ENCODE measurements at regions not wholly inside any gene's neighbourhood (a gene's known extent, or its start where the extent isn't known, plus 50 kb on each side); places are given as distances from the start of the nearest gene placed in this dataset.

DNA sequence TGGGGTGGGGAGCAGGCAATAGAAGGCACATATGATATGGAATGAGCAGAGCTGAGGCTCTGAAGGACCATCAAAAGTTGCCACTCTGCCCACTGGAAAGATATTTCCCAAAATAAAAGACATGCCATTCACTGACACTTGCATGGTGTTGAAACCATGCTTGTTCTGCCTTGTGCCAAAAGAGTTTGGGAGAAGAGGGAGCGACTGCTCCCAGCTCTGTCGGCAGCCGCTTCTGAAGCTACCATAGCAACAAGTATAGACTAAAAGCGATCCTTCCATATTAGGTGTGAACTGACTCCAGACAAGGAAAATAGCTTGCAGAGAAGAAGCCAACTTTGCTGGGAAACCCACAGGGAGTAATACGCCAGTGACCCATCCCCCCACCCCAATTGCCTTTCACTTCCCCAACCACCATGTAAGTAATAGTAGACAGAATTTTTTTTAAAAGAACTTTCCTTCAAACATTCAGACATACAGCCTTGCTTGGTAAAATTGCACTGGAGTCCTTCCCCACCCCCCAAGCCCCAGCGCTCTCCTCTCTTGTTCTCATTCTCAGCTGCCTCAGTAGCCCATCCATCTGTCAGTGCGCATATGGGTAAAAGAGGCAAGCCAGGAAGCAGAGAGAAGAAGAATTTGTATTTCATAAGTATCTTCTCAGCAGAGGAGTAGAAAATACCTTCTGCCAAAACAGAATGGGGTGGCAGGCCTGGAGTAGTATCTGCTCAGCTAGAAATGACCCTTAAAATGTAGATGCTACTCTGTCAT lies 263.7 kb downstream of the OMA1 start:
- TF ChIP-seq, protein P1, sequence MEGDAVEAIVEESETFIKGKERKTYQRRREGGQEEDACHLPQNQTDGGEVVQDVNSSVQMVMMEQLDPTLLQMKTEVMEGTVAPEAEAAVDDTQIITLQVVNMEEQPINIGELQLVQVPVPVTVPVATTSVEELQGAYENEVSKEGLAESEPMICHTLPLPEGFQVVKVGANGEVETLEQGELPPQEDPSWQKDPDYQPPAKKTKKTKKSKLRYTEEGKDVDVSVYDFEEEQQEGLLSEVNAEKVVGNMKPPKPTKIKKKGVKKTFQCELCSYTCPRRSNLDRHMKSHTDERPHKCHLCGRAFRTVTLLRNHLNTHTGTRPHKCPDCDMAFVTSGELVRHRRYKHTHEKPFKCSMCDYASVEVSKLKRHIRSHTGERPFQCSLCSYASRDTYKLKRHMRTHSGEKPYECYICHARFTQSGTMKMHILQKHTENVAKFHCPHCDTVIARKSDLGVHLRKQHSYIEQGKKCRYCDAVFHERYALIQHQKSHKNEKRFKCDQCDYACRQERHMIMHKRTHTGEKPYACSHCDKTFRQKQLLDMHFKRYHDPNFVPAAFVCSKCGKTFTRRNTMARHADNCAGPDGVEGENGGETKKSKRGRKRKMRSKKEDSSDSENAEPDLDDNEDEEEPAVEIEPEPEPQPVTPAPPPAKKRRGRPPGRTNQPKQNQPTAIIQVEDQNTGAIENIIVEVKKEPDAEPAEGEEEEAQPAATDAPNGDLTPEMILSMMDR (IDR thresholded peaks at IDR 0.05), result no peak
- no peak for TF ChIP-seq POLR2A (IDR thresholded peaks at IDR 0.05)
- Histone ChIP-seq H3K4me3 (no peak overlapping the region), H3K27ac (no peak overlapping the region), H3K36me3 (no peaks in the 10 kb centered on the region), H3K4me1 (no peaks in the 10 kb centered on the region), H3K27me3 (no peaks in the 10 kb centered on the region), H3K9me3 (no peaks in the 10 kb centered on the region)
- DNase-seq, result no peak

DNA sequence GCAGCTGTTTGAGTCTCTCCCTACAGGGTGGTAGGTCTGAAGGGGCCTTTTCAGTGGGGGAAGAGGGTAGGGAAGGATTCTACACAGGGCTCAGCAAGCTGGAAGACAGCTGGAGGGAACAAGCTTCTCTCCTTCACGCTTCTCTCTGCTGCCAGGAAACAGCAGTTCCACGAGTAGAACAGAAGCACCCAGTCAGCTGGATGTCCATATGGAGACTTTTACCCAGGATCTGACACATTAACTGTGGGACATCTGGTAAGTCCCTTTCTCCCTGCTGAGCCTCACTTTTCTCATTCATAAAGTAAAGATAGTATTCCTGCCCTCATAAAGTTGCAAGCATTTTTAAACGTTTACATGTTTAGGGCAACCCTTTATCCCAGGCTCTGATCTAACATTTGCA lies 280.3 kb downstream of the OMA1 start:
- no peak for DNase-seq
- Histone ChIP-seq H3K9me3 (no peaks in the 10 kb centered on the region), H3K27me3 (no peaks in the 10 kb centered on the region), H3K4me3 (no peak overlapping the region), H3K27ac (no peak overlapping the region), H3K36me3 (no peaks in the 10 kb centered on the region), H3K4me1 (no peaks in the 10 kb centered on the region)
- TF ChIP-seq POLR2A (IDR thresholded peaks at IDR 0.05), result no peak
- TF ChIP-seq, protein P1 (IDR thresholded peaks at IDR 0.05), result no peak

DNA sequence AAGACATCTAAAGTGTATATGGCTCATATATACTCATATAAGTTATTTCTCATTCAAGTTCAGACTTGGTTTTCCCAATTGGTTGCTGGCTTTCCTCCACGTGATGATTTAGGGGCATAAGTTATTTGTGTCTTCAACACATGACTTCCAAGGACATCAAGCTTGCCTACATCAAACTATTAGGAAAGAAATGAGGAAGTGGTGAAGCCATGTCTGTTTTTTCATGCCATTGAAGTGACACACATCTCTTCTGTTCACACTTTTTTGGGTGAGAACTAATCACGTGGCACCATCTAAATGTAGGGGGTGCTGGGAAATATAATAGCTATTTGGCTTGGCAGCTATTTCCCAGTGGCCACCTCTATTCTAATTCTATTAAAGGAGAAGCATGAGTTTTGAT lies 282.1 kb downstream of the OMA1 start:
- Histone ChIP-seq H3K27me3 (no peaks in the 10 kb centered on the region), H3K4me1 (no peaks in the 10 kb centered on the region), H3K4me3 (no peak overlapping the region), H3K9me3 (no peaks in the 10 kb centered on the region), H3K36me3 (no peaks in the 10 kb centered on the region), H3K27ac (no peak overlapping the region)
- TF ChIP-seq, protein P1 (IDR thresholded peaks at IDR 0.05), result no peak
- TF ChIP-seq POLR2A (IDR thresholded peaks at IDR 0.05), result no peak
- DNase-seq, result no peak

DNA sequence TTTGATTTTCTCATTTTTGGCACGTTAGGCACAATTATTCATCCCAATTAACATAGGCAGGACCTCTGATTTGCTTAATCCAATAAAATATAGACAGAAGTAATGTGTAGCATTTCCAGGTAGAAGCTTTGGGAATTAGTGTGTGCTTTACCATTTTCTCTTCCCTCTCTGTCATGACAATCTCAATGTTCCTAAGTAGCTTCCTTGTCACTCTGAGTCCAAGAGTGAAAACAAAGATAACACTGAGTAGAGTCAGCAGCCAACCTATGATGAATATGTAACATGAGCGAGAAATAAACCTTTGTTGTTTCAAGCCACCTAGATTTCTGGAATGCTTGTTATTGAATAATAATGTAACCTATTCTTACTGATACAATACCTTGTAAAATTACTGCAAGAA lies 283.8 kb downstream of the OMA1 start:
- TF ChIP-seq, protein P1 (IDR thresholded peaks at IDR 0.05), result no peak
- TF ChIP-seq POLR2A (IDR thresholded peaks at IDR 0.05), result no peak
- no peak for DNase-seq
- Histone ChIP-seq H3K9me3 (no peaks in the 10 kb centered on the region), H3K4me1 (no peaks in the 10 kb centered on the region), H3K36me3 (no peaks in the 10 kb centered on the region), H3K27me3 (no peaks in the 10 kb centered on the region), H3K4me3 (no peak overlapping the region), H3K27ac (no peak overlapping the region)

DNA sequence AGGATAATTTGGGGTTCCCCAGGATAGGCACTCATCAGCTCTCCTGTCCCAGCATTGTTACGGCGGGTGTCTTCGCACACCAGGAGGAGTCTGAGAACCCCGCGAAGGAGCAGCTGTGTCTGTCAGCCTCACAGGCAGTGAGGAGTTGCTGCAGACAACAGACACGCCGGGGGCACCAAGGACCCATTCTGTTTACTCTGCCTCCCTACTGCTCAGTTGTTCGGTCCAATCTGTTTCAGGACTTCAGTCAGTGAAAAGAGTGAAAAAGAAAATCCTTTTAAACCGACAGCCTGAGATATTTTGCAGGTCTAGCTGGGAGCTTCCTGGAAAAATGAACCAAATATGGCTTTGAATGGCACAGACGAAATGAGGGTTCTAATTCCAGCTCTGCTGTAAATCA lies 288.4 kb downstream of the OMA1 start:
- no peak for TF ChIP-seq POLR2A (IDR thresholded peaks at IDR 0.05)
- TF ChIP-seq, protein P1 (IDR thresholded peaks at IDR 0.05), result no peak
- no peak overlapping the region for H3K27ac ChIP-seq
- H3K9me3 ChIP-seq, result no peaks in the 10 kb centered on the region
- DNase-seq, result no peak
- no peaks in the 10 kb centered on the region for H3K27me3 ChIP-seq
- H3K36me3 ChIP-seq, result no peaks in the 10 kb centered on the region
- no peaks in the 10 kb centered on the region for H3K4me1 ChIP-seq
- H3K4me3 ChIP-seq, result no peak overlapping the region

Data from Peyer's patch (tissue), 4 donors.